HG03565 (cell line): ENCODE measurements at regions not wholly inside any gene's neighbourhood (a gene's known extent, or its start where the extent isn't known, plus 50 kb on each side); places are given as distances from the start of the nearest gene placed in this dataset.
"Not testable (repeated sequence)": the region's sequence is repeated elsewhere in the genome, so short reads cannot be mapped to it uniquely, and the experiment has no call there.

Experiments used
- ATAC-seq: cut with Tn5 transposase; IDR thresholded peaks from one replicate; pipeline ENCODE4 v1.9.1; 2021; ENCODE audit warnings: mild to moderate bottlenecking, moderate library complexity; ENCODE audit not compliant: unreplicated experiment

DNA sequence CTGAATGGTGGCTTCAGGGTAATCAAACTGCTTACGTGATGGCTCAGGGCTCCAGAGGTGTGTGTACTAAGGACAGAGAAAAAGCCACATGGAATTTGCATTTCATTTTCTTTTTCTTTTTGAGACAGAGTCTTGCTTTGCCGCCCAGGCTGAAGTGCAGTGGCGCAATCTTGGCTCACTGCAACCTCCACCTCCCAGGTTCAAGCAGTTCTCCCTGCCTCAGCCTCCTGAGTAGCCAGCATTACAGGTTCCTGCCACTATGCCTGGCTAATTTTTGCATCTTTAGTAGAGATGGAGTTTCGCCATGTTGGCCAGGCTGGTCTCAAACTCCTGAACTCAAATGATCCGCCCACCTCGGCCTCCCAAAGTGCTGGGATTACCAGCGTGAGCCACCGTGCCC, 103.7 kb upstream of the CLINT1 start:
- not testable (repeated sequence) for ATAC-seq

- ATAC-seq = no peak
These were observed 103.1 kb upstream of the CLINT1 start for GRCh38 chr5:157961896-157962590.

DNA sequence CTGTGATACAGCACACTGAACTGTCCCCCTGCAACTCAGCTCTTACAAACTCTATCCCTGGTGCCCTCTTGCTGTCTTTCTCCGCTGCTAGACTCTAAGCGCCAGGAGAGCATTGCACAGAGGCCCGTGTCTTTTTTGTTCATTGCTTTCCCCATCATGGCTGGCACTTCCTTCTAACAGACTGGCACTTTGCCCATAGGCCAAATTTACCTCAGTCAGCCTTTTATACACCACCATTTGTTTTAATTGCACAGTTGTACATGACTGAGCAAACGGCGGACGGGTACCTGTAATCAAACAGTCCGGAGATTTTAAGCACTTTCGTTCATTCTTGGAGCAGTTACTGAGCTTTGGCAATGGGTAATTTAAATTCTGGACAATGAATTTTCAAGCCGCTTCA, 102.2 kb upstream of the CLINT1 start:
- ATAC-seq = no peak

- ATAC-seq = no peak
These were observed 100.4 kb upstream of the CLINT1 start for GRCh38 chr5:157959370-157959769.

- ATAC-seq = no peak
These were observed 97.4 kb upstream of the CLINT1 start for GRCh38 chr5:157956271-157956885.

GRCh38 chr5:157955541-157956172, 96.7 kb upstream of the CLINT1 start:
- no peak for ATAC-seq

DNA sequence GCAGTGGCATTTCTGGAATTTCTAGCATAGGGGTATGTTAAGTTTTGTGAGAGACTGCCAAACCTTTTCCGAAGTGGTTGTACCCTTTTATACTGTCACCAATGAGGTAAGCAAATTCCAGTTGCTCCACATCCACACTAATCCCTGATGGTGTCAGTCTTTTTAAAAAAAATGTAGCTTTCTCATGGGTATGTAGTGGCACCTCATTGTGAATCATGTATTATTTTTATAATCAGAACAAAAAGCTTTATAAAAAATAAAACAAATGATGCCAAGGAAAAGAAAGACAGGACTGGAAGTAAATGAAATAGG, 93.4 kb upstream of the CLINT1 start:
- no peak for ATAC-seq

DNA sequence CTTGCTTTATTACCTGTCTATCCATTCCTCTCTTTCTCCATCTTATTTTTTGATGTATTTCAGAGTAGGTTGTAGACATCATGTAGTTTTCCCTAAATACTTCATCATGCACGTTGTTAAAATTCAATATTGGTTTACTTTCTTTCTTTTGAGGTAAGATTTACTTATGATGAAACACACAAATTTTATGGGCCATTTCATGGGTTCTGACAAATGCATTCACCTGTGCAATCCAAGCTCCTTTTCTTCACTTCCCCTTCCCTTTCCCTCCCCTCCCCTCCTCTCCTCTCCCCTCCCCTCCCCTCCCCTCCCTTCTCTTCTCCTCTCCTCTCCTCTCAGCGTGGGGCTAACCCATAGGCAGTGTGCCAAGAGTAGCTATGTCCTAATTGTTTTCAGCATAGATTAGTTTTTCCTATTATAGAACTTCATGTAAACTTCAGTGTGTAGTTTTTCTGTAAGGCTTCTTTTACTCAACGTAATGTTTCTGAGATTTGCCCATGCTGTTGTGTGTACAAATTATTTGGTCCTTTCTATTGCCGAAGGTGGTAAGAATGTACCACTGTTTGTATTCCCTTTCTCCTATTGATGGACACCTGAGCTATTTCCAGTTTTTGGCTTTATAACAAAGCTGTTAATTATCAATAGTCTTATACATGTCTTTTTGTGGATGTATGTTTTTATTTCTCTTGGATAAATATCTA, 92.9 kb upstream of the CLINT1 start:
- ATAC-seq = no peak

- ATAC-seq = no peak
These were observed 90.6 kb upstream of the CLINT1 start for GRCh38 chr5:157949520-157949919.

GRCh38 chr5:157948738-157949410, 89.9 kb upstream of the CLINT1 start:
- ATAC-seq = peak; percentile 92

DNA sequence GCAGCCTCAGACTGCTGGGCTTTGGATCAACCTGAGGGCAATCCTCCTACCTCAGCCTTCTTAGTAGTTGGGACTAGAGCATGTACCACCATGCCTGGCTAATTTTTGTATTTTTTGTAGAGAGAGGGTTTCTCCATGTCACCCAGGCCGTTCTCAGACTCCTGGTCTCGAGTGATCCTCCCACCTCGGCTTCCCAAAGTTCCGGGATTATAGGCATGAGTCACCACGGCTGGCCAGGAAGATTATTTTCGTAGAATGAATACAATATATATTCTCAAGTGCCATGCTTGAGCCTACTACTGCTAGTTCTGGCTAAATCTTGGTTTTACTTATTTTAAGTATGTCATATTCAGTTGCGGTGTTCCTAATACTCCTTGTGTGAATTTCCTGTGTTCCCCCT, 88.2 kb upstream of the CLINT1 start:
- ATAC-seq = no peak

DNA sequence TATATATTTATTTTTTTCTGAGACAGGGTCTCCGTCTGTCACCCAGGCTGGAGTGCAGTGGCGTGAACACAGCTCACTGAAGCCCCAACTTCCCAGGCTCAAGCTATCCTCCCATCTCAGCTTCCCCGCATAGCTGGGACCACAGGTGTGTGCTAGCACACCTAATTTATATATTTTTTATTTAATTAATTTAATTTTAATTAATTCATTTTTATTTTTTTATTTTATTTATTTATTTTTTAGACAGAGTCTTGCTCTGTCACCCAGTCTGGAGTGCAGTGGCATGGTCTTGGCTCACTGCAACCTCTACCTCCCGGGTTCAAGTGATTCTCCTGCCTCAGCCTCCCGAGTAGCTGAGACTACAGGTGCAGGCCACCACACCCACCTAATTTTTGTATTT, 86.9 kb upstream of the CLINT1 start:
- ATAC-seq = not testable (repeated sequence)

GRCh38 chr5:157944938-157945337, 86.0 kb upstream of the CLINT1 start:
- no peak for ATAC-seq

DNA sequence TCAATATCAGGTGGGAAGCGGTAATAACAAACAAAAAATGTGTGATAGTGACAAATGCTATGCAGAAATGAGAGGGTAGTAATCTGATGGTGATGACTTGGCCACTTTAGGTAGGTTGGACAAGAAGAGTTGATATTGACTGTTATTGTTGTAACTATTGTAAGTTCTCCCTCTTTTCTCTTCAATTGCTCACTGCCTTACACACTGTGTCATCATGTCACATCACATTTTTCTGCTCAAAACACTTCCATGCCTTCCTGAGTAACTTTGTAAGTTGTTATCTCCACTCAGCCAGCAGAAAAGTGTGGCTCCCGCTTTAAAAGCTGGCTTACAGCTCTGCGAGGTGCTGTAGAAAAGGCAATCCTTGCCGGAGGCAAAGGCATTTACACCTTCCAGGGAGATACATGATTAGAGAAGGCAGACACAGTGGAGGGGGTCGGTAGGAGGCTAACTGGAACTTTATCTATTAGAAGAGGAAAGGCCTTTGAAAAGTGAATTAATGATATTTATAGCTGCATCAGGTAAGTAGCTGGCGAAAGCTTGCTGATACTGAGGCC, 85.2 kb upstream of the CLINT1 start:
- ATAC-seq = no peak

- ATAC-seq = no peak
These were observed 83.7 kb upstream of the CLINT1 start for GRCh38 chr5:157942595-157942994.

- no peak for ATAC-seq
These were observed 82.7 kb upstream of the CLINT1 start for GRCh38 chr5:157941616-157942015.

- not testable (repeated sequence) for ATAC-seq
These were observed 79.2 kb upstream of the CLINT1 start for GRCh38 chr5:157938101-157938500.

DNA sequence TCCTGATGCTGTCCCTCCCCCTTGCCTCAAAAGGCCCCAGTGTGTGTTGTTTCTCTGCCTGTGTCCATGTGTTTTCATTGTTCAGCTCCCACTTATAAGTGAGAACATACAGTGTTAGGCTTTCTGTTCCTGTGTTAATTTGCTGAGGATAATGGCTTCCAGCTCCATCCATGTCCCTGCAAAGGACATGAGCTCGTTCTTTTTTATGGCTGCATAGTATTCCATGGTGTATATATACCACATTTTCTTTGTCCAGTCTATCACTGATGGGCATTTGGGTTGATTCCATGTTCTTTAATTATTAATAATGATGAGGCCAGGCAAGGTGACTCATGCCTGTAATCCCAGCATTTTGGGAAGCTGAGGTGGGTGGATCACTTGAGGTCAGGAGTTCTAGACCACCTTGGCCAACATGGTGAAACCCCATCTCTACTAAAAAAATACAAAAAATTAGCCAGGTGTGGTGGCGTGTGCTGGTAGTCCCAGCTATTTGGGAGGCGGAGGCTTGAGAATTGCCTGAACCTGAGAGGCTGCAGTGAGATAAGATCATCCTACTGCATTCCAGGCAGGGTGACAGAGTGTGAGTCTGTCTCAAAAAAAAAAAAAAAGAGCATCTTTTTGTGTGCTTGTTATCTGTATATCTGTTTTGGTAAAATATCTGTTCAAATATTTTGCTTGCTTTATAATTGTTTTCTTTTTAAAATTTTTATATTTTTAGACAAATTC, 78.0 kb upstream of the CLINT1 start:
- not testable (repeated sequence) for ATAC-seq

- no peak for ATAC-seq
These were observed 75.7 kb upstream of the CLINT1 start for GRCh38 chr5:157934600-157934999.

GRCh38 chr5:157933005-157933404, 74.1 kb upstream of the CLINT1 start:
- ATAC-seq = no peak
